ENCODE measurements at regions not wholly inside any gene's neighbourhood (a gene's known extent, or its start where the extent isn't known, plus 50 kb on each side); places are given as distances from the start of the nearest gene placed in this dataset.
"Not testable (repeated sequence)": the region's sequence is repeated elsewhere in the genome, so short reads cannot be mapped to it uniquely, and the experiment has no call there.

GRCh38 chr15:19974998-19975397 lies 566.6 kb downstream of the GOLGA6L6 start:
- no peak for DNase-seq

GRCh38 chr15:19973718-19974117 lies 567.9 kb downstream of the GOLGA6L6 start:
- no peak for DNase-seq

- DNase-seq, result not testable (repeated sequence)
Measured at GRCh38 chr15:19972582-19972981, 569.0 kb downstream of the GOLGA6L6 start.

- DNase-seq, result not testable (repeated sequence)
Measured at GRCh38 chr15:19965574-19965973, 576.0 kb downstream of the GOLGA6L6 start.

GRCh38 chr15:19964480-19964879 lies 577.1 kb downstream of the GOLGA6L6 start:
- DNase-seq, result not testable (repeated sequence)

GRCh38 chr15:19956124-19956796 lies 585.3 kb downstream of the GOLGA6L6 start:
- DNase-seq, result no peak

- DNase-seq, result no peak
Measured at GRCh38 chr15:19944261-19944888, 597.2 kb downstream of the GOLGA6L6 start.

GRCh38 chr15:19943515-19943914 lies 598.1 kb downstream of the GOLGA6L6 start:
- no peak for DNase-seq

- DNase-seq, result not testable (repeated sequence)
Measured at GRCh38 chr15:19903281-19903680, 638.3 kb downstream of the GOLGA6L6 start.

- not testable (repeated sequence) for DNase-seq
Measured at GRCh38 chr15:19902388-19902787, 639.2 kb downstream of the GOLGA6L6 start.

- not testable (repeated sequence) for DNase-seq
Measured at GRCh38 chr15:19901414-19901813, 640.2 kb downstream of the GOLGA6L6 start.

GRCh38 chr15:19899021-19899824 lies 642.4 kb downstream of the GOLGA6L6 start:
- DNase-seq, result no peak

GRCh38 chr15:19888811-19889210 lies 652.8 kb downstream of the GOLGA6L6 start:
- DNase-seq, result not testable (repeated sequence)

- DNase-seq, result not testable (repeated sequence)
Measured at GRCh38 chr15:19844061-19844460, 697.5 kb downstream of the GOLGA6L6 start.

Measured in activated CD4-positive, alpha-beta T cell treated with anti-CD3 and anti-CD28 coated beads for 1 hour (primary cell).